DND-41 (cell line): ENCODE measurements at regions not wholly inside any gene's neighbourhood (a gene's known extent, or its start where the extent isn't known, plus 50 kb on each side); places are given as distances from the start of the nearest gene placed in this dataset.

Experiments used
- EZH2 ChIP-seq: IDR thresholded peaks from 3 replicates; pipeline ENCODE4 v1.6.1; 2012; ENCODE audit warnings: borderline replicate concordance, low read depth, mild to moderate bottlenecking, moderate library complexity, low read length, inconsistent platforms; ENCODE audit not compliant: severe bottlenecking
- TF ChIP-seq, protein P1 (sequence below): IDR thresholded peaks from 2 replicates; pipeline ENCODE4 v1.5.1; 2012; ENCODE audit warnings: borderline replicate concordance, low read length, moderate library complexity, mild to moderate bottlenecking; ENCODE audit not compliant: poor library complexity, severe bottlenecking; ENCODE audit errors: extremely low read depth

DNA sequence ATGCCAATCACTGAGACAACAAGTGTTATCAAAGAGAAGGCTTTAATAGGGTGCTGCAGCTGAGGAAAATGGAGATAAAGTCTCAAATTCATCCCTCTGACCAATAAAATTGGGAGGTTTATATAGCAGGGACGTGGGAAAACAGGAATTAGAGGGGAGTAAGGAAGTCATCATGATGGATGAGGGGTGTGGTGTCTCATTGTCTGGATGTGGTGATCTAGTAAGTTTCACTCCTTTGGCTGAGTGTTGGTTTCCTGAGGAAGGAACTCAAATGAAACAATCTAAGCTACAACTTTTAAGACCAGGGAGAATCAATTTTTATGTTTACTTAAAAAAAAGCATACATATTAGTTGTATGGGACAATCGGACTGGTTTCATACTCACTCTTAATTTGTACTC, 491.0 kb upstream of the KIRREL3 start:
- TF ChIP-seq, protein P1, sequence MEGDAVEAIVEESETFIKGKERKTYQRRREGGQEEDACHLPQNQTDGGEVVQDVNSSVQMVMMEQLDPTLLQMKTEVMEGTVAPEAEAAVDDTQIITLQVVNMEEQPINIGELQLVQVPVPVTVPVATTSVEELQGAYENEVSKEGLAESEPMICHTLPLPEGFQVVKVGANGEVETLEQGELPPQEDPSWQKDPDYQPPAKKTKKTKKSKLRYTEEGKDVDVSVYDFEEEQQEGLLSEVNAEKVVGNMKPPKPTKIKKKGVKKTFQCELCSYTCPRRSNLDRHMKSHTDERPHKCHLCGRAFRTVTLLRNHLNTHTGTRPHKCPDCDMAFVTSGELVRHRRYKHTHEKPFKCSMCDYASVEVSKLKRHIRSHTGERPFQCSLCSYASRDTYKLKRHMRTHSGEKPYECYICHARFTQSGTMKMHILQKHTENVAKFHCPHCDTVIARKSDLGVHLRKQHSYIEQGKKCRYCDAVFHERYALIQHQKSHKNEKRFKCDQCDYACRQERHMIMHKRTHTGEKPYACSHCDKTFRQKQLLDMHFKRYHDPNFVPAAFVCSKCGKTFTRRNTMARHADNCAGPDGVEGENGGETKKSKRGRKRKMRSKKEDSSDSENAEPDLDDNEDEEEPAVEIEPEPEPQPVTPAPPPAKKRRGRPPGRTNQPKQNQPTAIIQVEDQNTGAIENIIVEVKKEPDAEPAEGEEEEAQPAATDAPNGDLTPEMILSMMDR: no peak
- no peak for TF ChIP-seq EZH2
